OCI-LY7 (cell line): ENCODE measurements at regions not wholly inside any gene's neighbourhood (a gene's known extent, or its start where the extent isn't known, plus 50 kb on each side); places are given as distances from the start of the nearest gene placed in this dataset.
"Not testable (repeated sequence)": the region's sequence is repeated elsewhere in the genome, so short reads cannot be mapped to it uniquely, and the experiment has no call there.

Source experiments
- BruUV-seq: library from RNA; stranded (reverse); fragments of 400-500 nt; replicated peaks from 2 replicates; lab custom pipeline; 2021; lab: Mats Ljungman, UMichigan
- CTCF ChIA-PET: fragments of 300-600 bp; sonication (Branson Sonifier 250); formaldehyde crosslinking; loops from one replicate; lab custom pipeline; 2022; ENCODE audit warnings: antibody characterized with exemption; ENCODE audit not compliant: unreplicated experiment; lab: Charles Lee
- POLR2A ChIA-PET: fragments of 300-600 bp; sonication (Branson Sonifier 250); formaldehyde crosslinking; loops from one replicate; lab custom pipeline; 2022; ENCODE audit warnings: antibody characterized with exemption; lab: Charles Lee
- DNase-seq: peaks from one replicate; pipeline ENCODE4 v3.0.0-alpha.2; 2015; ENCODE audit warnings: low spot score
- H2AFZ ChIP-seq: fragments of 200-600 bp; sonication (generic), shearing (Covaris generic); 2 replicates; pipeline ENCODE4 v1.6.1; 2014; ENCODE audit warnings: mild to moderate bottlenecking, antibody characterized with exemption, low read length, moderate library complexity
- H3K27ac ChIP-seq: fragments of 200-600 bp; sonication (generic); 2 replicates; pipeline ENCODE4 v1.5.1; 2014; ENCODE audit warnings: mixed run types, low read depth, mild to moderate bottlenecking, moderate library complexity, low read length, inconsistent platforms; ENCODE audit not compliant: poor library complexity, severe bottlenecking
- H3K36me3 ChIP-seq: fragments of 200-600 bp; sonication (generic); 2 replicates; pipeline ENCODE4 v1.6.1; 2014; ENCODE audit warnings: mild to moderate bottlenecking, antibody characterized with exemption, low read length, moderate library complexity, mixed read lengths; ENCODE audit not compliant: insufficient read depth
- H3K4me1 ChIP-seq: fragments of 200-600 bp; sonication (generic); 2 replicates; pipeline ENCODE4 v1.5.1; 2014; ENCODE audit warnings: mild to moderate bottlenecking, low read length; ENCODE audit not compliant: insufficient read depth, poor library complexity, severe bottlenecking
- H3K4me2 ChIP-seq: fragments of 200-600 bp; sonication (generic); 2 replicates; pipeline ENCODE4 v1.6.1; 2014; ENCODE audit warnings: mild to moderate bottlenecking, low read length
- H3K4me3 ChIP-seq: fragments of 200-600 bp; sonication (generic); 2 replicates; pipeline ENCODE4 v1.5.1; 2014; ENCODE audit warnings: mild to moderate bottlenecking, low read depth, low read length; ENCODE audit not compliant: poor library complexity, severe bottlenecking
- H3K79me2 ChIP-seq: fragments of 200-600 bp; sonication (generic); 2 replicates; pipeline ENCODE4 v1.6.1; 2016; ENCODE audit warnings: low read depth, mild to moderate bottlenecking, low read length, moderate library complexity, mixed read lengths; ENCODE audit not compliant: insufficient read depth
- H3K9me2 ChIP-seq: fragments of 200-600 bp; sonication (generic); 2 replicates; pipeline ENCODE4 v1.6.1; 2016; ENCODE audit warnings: mild to moderate bottlenecking, low read length, mixed read lengths; ENCODE audit not compliant: insufficient read depth
- H3K9me3 ChIP-seq: fragments of 200-600 bp; sonication (generic); 2 replicates; pipeline ENCODE4 v1.6.1; 2014; ENCODE audit warnings: mild to moderate bottlenecking, mixed run types, low read length, mixed read lengths
- H4K20me1 ChIP-seq: fragments of 200-600 bp; sonication (generic); 2 replicates; pipeline ENCODE4 v1.6.1; 2014; ENCODE audit warnings: mild to moderate bottlenecking, antibody characterized with exemption, low read length, moderate library complexity, mixed read lengths; ENCODE audit not compliant: insufficient read depth
- CTCF ChIP-seq: fragments of 200-600 bp; sonication (generic); conservative IDR thresholded peaks from 2 replicates; pipeline ENCODE4 v1.5.1; 2014; ENCODE audit warnings: mild to moderate bottlenecking, antibody characterized with exemption, low read length, moderate library complexity, mixed read lengths
- EZH2phosphoT487 ChIP-seq: fragments of 200-600 bp; sonication (generic); IDR thresholded peaks from 2 replicates; pipeline ENCODE4 v1.6.1; 2018; ENCODE audit warnings: low read depth, borderline replicate concordance, mild to moderate bottlenecking, mixed run types, antibody characterized with exemption, low read length, moderate library complexity, mixed read lengths
- intact Hi-C: fragments of 100-400 bp; cut with micrococcal nuclease; formaldehyde crosslinking; loops from one replicate; pipeline ENCODE4 v1.10.0; 2022; ENCODE audit not compliant: unreplicated experiment

DNA sequence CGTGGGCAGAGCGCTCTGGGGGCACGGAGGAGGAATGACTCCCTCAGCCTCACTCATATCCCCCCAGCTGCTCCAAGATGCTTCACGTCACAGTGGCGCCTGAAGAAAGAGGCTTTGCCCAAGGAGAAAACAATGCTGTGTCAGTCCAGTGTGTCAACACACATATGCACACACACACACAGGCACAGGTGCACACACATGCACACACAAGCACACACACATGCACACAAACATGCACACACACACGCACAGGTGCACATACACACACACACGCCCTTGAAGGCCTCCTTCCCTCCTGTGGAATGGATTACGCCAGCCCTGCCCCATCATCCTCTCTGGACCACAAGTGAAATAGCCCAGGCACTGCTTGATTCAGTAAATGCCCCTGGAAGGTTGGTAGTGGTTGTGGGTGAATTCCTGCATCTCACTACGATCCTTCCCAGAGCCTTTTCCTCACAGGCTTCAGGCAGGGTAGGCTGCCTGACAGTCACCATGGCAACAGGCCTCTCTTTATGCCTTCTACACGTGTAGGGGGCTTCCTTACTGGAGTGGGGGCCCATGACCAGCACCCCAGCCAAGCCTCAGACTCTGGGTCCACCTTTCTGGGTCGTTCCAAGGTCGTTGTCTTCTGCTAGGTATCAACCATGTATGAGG, 371.5 kb upstream of the PODXL start:
- H3K4me3 ChIP-seq, result no peak overlapping the region
- no peaks in the 10 kb centered on the region for H3K36me3 ChIP-seq
- no peak overlapping the region for H3K4me2 ChIP-seq
- H4K20me1 ChIP-seq, result no peaks in the 10 kb centered on the region
- TF ChIP-seq CTCF, result no peak
- TF ChIP-seq EZH2phosphoT487, result no peak
- H2AFZ ChIP-seq, result no peak overlapping the region
- no peak overlapping the region for H3K27ac ChIP-seq
- no peak for DNase-seq
- ChIA-PET CTCF (no interaction called here), POLR2A (no interaction called here)
- intact Hi-C loops, result no loop called here
- H3K4me1 ChIP-seq, result no peaks in the 10 kb centered on the region
- H3K9me2 ChIP-seq, result no peaks in the 10 kb centered on the region
- BruUV-seq, result no TSS peak
- no peaks in the 10 kb centered on the region for H3K79me2 ChIP-seq
- H3K9me3 ChIP-seq, result no peaks in the 10 kb centered on the region

- Histone ChIP-seq H2AFZ (no peak overlapping the region), H3K79me2 (no peaks in the 10 kb centered on the region), H3K4me2 (no peak overlapping the region), H3K9me2 (no peaks in the 10 kb centered on the region), H3K9me3 (no peaks in the 10 kb centered on the region), H3K27ac (no peak overlapping the region), H3K4me3 (no peak overlapping the region), H4K20me1 (no peaks in the 10 kb centered on the region), H3K36me3 (no peaks in the 10 kb centered on the region), H3K4me1 (no peaks in the 10 kb centered on the region)
- no peak for DNase-seq
- ChIA-PET POLR2A (no interaction called here), CTCF (no interaction called here)
- intact Hi-C loops, result no loop called here
- no TSS peak for BruUV-seq
- TF ChIP-seq CTCF (no peak), EZH2phosphoT487 (no peak)
Observed at GRCh38 chr7:131925636-131926035, 369.2 kb upstream of the PODXL start.

- no peaks in the 10 kb centered on the region for H3K79me2 ChIP-seq
- no peaks in the 10 kb centered on the region for H3K9me2 ChIP-seq
- intact Hi-C loops, result no loop called here
- ChIA-PET POLR2A (interaction anchor here (0.6 kb wide), 1 partner anchor 1139 kb away, joined by 4 read pairs; no protein-coding TSS in a partner anchor), CTCF (no interaction called here)
- no peak overlapping the region for H3K27ac ChIP-seq
- no peak overlapping the region for H3K4me3 ChIP-seq
- no peaks in the 10 kb centered on the region for H4K20me1 ChIP-seq
- H3K4me2 ChIP-seq, result no peak overlapping the region
- H2AFZ ChIP-seq, result no peak overlapping the region
- no peaks in the 10 kb centered on the region for H3K9me3 ChIP-seq
- no peaks in the 10 kb centered on the region for H3K4me1 ChIP-seq
- H3K36me3 ChIP-seq, result no peaks in the 10 kb centered on the region
- DNase-seq, result no peak
- no TSS peak for BruUV-seq
- TF ChIP-seq EZH2phosphoT487 (no peak), CTCF (no peak)
Observed at GRCh38 chr7:131924857-131925256, 368.4 kb upstream of the PODXL start.

DNA sequence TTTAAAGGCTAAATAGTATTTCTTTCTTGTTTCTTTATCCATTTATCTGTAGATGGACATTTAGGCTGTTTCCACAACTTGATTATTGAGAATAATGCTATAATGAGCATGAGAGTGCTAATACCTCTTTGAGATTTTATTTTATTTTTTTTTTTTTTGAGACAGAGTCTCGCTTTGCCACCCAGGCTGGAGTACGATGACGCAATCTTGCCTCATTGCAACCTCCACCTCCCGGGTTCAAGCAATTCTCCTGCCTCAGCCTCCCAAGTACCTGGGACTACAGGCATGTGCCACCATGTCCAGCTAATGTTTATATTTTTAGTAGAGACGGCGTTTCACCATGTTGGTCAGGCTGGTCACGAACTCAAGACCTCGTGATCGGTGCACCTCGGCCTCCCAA, 366.5 kb upstream of the PODXL start:
- H2AFZ ChIP-seq, H3K9me2 ChIP-seq, H3K9me3 ChIP-seq, H3K4me1 ChIP-seq, CTCF ChIA-PET, H3K36me3 ChIP-seq, DNase-seq, H3K27ac ChIP-seq, H3K79me2 ChIP-seq, H4K20me1 ChIP-seq, H3K4me3 ChIP-seq, intact Hi-C loops, POLR2A ChIA-PET, H3K4me2 ChIP-seq, BruUV-seq: not testable (repeated sequence)
